GM12865 (cell line): ENCODE measurements at regions not wholly inside any gene's neighbourhood (a gene's known extent, or its start where the extent isn't known, plus 50 kb on each side); places are given as distances from the start of the nearest gene placed in this dataset.

ENCODE experiments used
- DNase-seq: peaks from one replicate; pipeline ENCODE4 v3.0.0; 2010; ENCODE audit warnings: low read depth
- H3K4me3 ChIP-seq: 2 replicates; pipeline ENCODE4 v1.5.1; 2011; ENCODE audit warnings: mild to moderate bottlenecking, low read depth, low read length, control low read depth
- TF ChIP-seq, protein P1 (sequence below): IDR thresholded peaks from 2 replicates; pipeline ENCODE4 v1.5.1; 2011; ENCODE audit warnings: low read length, control low read depth, low read depth, inconsistent platforms; ENCODE audit not compliant: insufficient read depth; ENCODE audit errors: missing control alignments

DNA sequence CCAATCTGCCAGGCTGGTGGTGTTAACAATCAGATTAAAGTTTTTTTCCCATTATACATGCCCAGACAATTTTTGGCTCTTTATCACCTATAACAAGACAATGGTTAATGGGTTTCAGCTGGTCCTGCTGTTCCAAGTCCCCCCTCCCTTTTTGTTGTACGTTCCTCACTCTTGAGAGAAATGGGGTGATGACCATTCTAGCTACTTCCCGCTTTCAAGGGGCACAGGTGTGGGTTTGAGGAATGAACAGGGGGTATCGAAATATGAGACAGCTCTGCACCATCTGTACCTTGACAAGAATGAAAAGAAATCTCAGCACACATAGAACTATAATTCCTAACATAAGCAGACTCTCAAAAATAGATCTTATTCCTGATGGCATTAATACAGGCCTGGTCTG is 326.8 kb downstream of the PTPRU start:
- DNase-seq, result no peak
- TF ChIP-seq, protein P1, sequence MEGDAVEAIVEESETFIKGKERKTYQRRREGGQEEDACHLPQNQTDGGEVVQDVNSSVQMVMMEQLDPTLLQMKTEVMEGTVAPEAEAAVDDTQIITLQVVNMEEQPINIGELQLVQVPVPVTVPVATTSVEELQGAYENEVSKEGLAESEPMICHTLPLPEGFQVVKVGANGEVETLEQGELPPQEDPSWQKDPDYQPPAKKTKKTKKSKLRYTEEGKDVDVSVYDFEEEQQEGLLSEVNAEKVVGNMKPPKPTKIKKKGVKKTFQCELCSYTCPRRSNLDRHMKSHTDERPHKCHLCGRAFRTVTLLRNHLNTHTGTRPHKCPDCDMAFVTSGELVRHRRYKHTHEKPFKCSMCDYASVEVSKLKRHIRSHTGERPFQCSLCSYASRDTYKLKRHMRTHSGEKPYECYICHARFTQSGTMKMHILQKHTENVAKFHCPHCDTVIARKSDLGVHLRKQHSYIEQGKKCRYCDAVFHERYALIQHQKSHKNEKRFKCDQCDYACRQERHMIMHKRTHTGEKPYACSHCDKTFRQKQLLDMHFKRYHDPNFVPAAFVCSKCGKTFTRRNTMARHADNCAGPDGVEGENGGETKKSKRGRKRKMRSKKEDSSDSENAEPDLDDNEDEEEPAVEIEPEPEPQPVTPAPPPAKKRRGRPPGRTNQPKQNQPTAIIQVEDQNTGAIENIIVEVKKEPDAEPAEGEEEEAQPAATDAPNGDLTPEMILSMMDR, result no peak
- no peak overlapping the region for H3K4me3 ChIP-seq

- TF ChIP-seq, protein P1, result no peak
- H3K4me3 ChIP-seq, result no peak overlapping the region
- DNase-seq, result no peak
Measured at GRCh38 chr1:29559056-29559455, 322.7 kb downstream of the PTPRU start.

GRCh38 chr1:29557701-29558600 is 321.6 kb downstream of the PTPRU start:
- TF ChIP-seq, protein P1, result no peak
- no peak overlapping the region for H3K4me3 ChIP-seq
- no peak for DNase-seq

- H3K4me3 ChIP-seq, result no peak overlapping the region
- TF ChIP-seq, protein P1, result no peak
Measured at GRCh38 chr1:29557066-29557465, 320.7 kb downstream of the PTPRU start.

DNA sequence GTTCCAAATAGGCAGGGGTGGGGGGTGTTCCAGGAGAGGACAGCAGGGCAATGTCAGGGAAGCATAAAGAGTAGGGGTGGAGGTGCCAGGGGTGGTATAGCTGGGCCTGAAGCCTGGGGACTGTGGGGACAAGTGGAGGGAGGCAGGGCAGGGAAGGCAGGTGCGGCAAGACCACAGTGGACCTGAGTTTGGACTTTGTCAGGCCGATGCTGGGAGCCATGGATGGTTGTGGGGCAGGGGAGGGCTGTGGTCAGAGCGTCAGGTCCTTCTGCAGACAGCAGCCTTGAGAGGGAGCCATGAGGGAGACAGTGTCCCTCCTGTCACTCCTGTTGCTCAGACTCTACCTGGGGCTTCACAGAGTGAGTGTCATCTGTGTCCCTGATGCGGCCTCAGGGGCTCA is 320.3 kb downstream of the PTPRU start:
- H3K4me3 ChIP-seq, result no peak overlapping the region
- no peak for DNase-seq
- TF ChIP-seq, protein P1, result no peak

More at GRCh38 chr1:29557066-29557465, 320.7 kb downstream of the PTPRU start:
- DNase-seq, result no peak

- H3K4me3 ChIP-seq, result no peak overlapping the region
- TF ChIP-seq, protein P1, result no peak
- DNase-seq, result no peak
Measured at GRCh38 chr1:29555043-29555620, 318.8 kb downstream of the PTPRU start.
